PC-3 (cell line): ENCODE measurements at regions not wholly inside any gene's neighbourhood (a gene's known extent, or its start where the extent isn't known, plus 50 kb on each side); places are given as distances from the start of the nearest gene placed in this dataset.

Source experiments
- ATAC-seq: fragments of 200-7000 bp; cut with Tn5 transposase; 2 replicates; pipeline ENCODE4 v1.9.1; 2020; ENCODE audit warnings: mild to moderate bottlenecking, moderate library complexity
- BruUV-seq: library from RNA; stranded (reverse); fragments of 400-500 nt; replicated peaks from 2 replicates; lab custom pipeline; 2021; lab: Mats Ljungman, UMichigan
- CTCF ChIA-PET: fragments of 300-600 bp; sonication (Branson Sonifier 250); formaldehyde crosslinking; loops from one replicate; lab custom pipeline; 2022; ENCODE audit warnings: antibody characterized with exemption; lab: Charles Lee
- POLR2A ChIA-PET: fragments of 300-600 bp; sonication (Branson Sonifier 250); formaldehyde crosslinking; loops from one replicate; lab custom pipeline; 2022; ENCODE audit warnings: antibody characterized with exemption; ENCODE audit not compliant: unreplicated experiment; lab: Charles Lee
- DNase-seq: peaks from one replicate; pipeline ENCODE4 v3.0.0-alpha.2; 2015
- H2AFZ ChIP-seq: fragments of 300-600 bp; sonication (generic); 2 replicates; pipeline ENCODE4 v1.6.0; 2016; ENCODE audit warnings: antibody characterized with exemption, low read length
- H3F3A ChIP-seq: fragments of 300-600 bp; sonication (generic); one replicate; pipeline ENCODE4 v1.6.0; 2017; ENCODE audit warnings: antibody characterized with exemption, low read length, control low read depth, mild to moderate bottlenecking; ENCODE audit not compliant: unreplicated experiment
- H3K27ac ChIP-seq: fragments of 300-600 bp; sonication (generic); 2 replicates; pipeline ENCODE4 v1.5.1; 2016; ENCODE audit warnings: mild to moderate bottlenecking, low read length
- H3K27me3 ChIP-seq: fragments of 300-600 bp; sonication (generic); 2 replicates; pipeline ENCODE4 v1.6.1; 2016; ENCODE audit warnings: low read length, mixed read lengths
- H3K36me3 ChIP-seq: fragments of 300-600 bp; sonication (generic); 2 replicates; pipeline ENCODE4 v1.6.1; 2016; ENCODE audit warnings: low read depth, mixed run types, low read length, mixed read lengths
- H3K4me1 ChIP-seq: fragments of 300-600 bp; sonication (generic); 2 replicates; pipeline ENCODE4 v1.5.1; 2016; ENCODE audit warnings: low read length; ENCODE audit not compliant: insufficient read depth
- H3K4me2 ChIP-seq: fragments of 300-600 bp; sonication (generic); 2 replicates; pipeline ENCODE4 v1.6.0; 2016; ENCODE audit warnings: low read length
- H3K4me3 ChIP-seq: fragments of 300-600 bp; sonication (generic); 2 replicates; pipeline ENCODE4 v1.5.1; 2016; ENCODE audit warnings: mild to moderate bottlenecking, low read length, mixed read lengths
- H3K79me2 ChIP-seq: fragments of 300-600 bp; sonication (generic); 2 replicates; pipeline ENCODE4 v1.6.1; 2017; ENCODE audit warnings: low read length, mixed read lengths
- H3K9ac ChIP-seq: fragments of 300-600 bp; sonication (generic); 2 replicates; pipeline ENCODE4 v1.6.0; 2016; ENCODE audit warnings: mild to moderate bottlenecking, low read length
- H3K9me2 ChIP-seq: fragments of 300-600 bp; sonication (generic); replicated peaks from 2 replicates; pipeline ENCODE4 v1.6.1; 2016; ENCODE audit warnings: mixed run types, low read length, mixed read lengths
- H3K9me3 ChIP-seq: fragments of 300-600 bp; sonication (generic); 2 replicates; pipeline ENCODE4 v1.6.1; 2016; ENCODE audit warnings: low read length, mixed read lengths
- H4K20me1 ChIP-seq: fragments of 300-600 bp; sonication (generic); 2 replicates; pipeline ENCODE4 v1.6.1; 2016; ENCODE audit warnings: low read length, mixed read lengths
- EZH2 ChIP-seq: fragments of 300-600 bp; sonication (generic); IDR thresholded peaks from one replicate; pipeline ENCODE4 v1.6.1; 2017; ENCODE audit warnings: antibody characterized with exemption, mild to moderate bottlenecking, low read length; ENCODE audit not compliant: unreplicated experiment
- EZH2phosphoT487 ChIP-seq: fragments of 300-600 bp; sonication (generic); IDR thresholded peaks from 2 replicates; pipeline ENCODE4 v1.6.1; 2018; ENCODE audit warnings: mild to moderate bottlenecking, antibody characterized with exemption, low read length, borderline replicate concordance
- intact Hi-C: fragments of 100-400 bp; cut with micrococcal nuclease; formaldehyde crosslinking; loops from 2 replicates; pipeline ENCODE4 v1.9.0; 2023
- TF ChIP-seq, protein P1 (sequence below): fragments of 300-600 bp; sonication (generic); conservative IDR thresholded peaks from 2 replicates; pipeline ENCODE4 v1.5.1; 2017; ENCODE audit warnings: antibody characterized with exemption, low read depth, mild to moderate bottlenecking, low read length

DNA sequence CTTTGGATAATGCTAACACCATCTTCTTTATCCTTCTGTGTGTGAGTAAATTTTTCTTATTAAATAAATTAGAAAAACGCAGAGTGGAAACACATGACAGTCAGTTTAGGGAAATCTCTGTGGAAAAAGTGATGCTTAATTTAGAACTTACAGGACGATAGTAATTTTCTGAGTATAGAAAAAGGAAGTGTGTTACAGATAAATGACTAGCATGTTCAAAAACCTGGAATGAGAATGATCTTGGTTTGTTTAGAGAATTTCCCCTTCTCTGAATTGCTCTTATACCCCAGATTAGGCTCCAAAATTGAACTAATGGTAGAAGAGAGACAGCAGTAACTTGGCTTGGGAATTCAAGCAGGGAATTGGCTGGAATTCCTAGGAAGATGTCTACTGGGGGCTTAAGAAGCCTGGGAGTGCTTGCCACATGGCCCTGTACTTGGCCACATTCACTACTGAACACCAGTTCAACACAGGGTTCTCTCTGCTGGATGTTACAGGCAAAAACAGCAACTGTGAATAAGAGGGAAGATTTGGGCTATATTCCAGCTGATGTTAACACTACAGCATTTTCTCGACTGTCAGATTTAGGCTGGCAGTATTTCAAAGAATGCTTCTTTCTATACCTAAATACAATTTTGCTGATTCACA lies 1004.2 kb downstream of the TTLL7 start:
- H3K36me3 ChIP-seq, result no peaks in the 10 kb centered on the region
- intact Hi-C loops, result no loop called here
- no peak overlapping the region for H2AFZ ChIP-seq
- CTCF ChIA-PET, result no interaction called here
- H3K4me1 ChIP-seq, result no peaks in the 10 kb centered on the region
- no peak for ATAC-seq
- BruUV-seq, result no TSS peak
- TF ChIP-seq, protein P1, sequence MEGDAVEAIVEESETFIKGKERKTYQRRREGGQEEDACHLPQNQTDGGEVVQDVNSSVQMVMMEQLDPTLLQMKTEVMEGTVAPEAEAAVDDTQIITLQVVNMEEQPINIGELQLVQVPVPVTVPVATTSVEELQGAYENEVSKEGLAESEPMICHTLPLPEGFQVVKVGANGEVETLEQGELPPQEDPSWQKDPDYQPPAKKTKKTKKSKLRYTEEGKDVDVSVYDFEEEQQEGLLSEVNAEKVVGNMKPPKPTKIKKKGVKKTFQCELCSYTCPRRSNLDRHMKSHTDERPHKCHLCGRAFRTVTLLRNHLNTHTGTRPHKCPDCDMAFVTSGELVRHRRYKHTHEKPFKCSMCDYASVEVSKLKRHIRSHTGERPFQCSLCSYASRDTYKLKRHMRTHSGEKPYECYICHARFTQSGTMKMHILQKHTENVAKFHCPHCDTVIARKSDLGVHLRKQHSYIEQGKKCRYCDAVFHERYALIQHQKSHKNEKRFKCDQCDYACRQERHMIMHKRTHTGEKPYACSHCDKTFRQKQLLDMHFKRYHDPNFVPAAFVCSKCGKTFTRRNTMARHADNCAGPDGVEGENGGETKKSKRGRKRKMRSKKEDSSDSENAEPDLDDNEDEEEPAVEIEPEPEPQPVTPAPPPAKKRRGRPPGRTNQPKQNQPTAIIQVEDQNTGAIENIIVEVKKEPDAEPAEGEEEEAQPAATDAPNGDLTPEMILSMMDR, result no peak
- no peak for TF ChIP-seq EZH2
- TF ChIP-seq EZH2phosphoT487, result no peak
- H3K9me2 ChIP-seq, result no peaks in the 10 kb centered on the region
- no peaks in the 10 kb centered on the region for H3K27me3 ChIP-seq
- H3K9ac ChIP-seq, result no peak overlapping the region
- no peaks in the 10 kb centered on the region for H4K20me1 ChIP-seq
- H3K79me2 ChIP-seq, result no peaks in the 10 kb centered on the region
- POLR2A ChIA-PET, result no interaction called here
- no peak overlapping the region for H3K4me2 ChIP-seq
- H3K9me3 ChIP-seq, result no peaks in the 10 kb centered on the region
- H3F3A ChIP-seq, result no peaks in the 10 kb centered on the region
- no peak overlapping the region for H3K4me3 ChIP-seq
- no peak for DNase-seq
- H3K27ac ChIP-seq, result no peak overlapping the region

DNA sequence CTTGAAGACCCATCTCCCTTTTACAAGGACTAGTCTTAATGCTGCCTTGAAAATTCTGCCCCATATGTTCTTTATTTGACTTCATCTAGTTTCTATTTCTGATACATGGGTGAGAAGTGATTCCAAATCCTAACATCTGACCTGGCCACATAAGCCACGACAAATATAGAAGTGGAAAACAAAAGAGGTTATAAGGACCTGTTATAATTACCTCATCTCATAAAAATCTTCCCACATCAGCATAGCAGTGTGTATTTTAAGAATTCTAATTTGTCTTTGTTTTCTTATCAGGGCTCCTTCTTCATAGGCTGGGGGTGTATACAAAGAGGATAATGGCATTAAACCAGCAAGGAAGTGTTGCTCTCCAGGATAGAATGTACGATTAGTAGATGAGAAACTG lies 1007.4 kb downstream of the TTLL7 start:
- Histone ChIP-seq H3K27me3 (no peaks in the 10 kb centered on the region), H3K79me2 (no peaks in the 10 kb centered on the region), H2AFZ (no peak overlapping the region), H3F3A (no peaks in the 10 kb centered on the region), H3K4me2 (no peak overlapping the region), H3K9me3 (no peaks in the 10 kb centered on the region), H3K27ac (no peak overlapping the region), H3K4me1 (no peaks in the 10 kb centered on the region), H4K20me1 (no peaks in the 10 kb centered on the region), H3K36me3 (no peaks in the 10 kb centered on the region), H3K4me3 (no peak overlapping the region), H3K9me2 (no peaks in the 10 kb centered on the region), H3K9ac (no peak overlapping the region)
- TF ChIP-seq, protein P1, result no peak
- TF ChIP-seq EZH2, result no peak
- TF ChIP-seq EZH2phosphoT487, result no peak
- no TSS peak for BruUV-seq
- DNase-seq (no peak), ATAC-seq (no peak)
- ChIA-PET POLR2A (no interaction called here), CTCF (no interaction called here)
- intact Hi-C loops, result no loop called here

DNA sequence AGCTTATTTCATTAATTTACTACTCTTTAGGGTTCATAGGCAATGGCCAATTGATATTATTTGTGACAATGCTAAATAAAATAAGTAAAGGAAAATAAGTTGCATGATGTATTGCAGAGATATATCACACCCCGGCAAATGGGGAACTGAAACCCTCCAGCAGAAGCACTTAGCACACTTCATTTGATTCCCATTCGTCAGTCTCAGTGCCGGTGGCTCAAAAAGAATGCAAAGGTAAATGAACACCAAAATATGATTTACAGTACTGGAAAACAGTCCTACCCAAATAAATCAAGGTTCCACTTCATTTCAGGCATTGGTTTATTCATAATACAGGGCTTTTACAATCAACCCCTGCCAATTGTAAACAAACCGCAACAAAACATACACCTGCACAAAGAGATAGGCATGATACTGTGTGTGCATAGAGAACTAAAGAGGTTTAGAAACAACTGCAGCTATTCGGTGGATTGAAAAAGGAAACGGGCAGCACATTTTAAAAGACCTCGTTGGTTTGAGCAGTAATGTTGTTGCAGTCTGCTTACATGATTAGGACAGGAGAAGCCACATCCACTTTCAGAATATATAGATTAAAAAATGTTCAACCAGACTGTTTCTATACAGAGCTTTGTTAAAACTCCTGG lies 1019.2 kb downstream of the TTLL7 start:
- POLR2A ChIA-PET, result no interaction called here

More for the DNA sequence above, 1019.2 kb downstream of the TTLL7 start:
- Histone ChIP-seq H3F3A (no peaks in the 10 kb centered on the region), H2AFZ (no peak overlapping the region), H3K4me2 (no peak overlapping the region), H3K79me2 (no peaks in the 10 kb centered on the region), H3K27me3 (no peaks in the 10 kb centered on the region), H3K9ac (no peak overlapping the region), H3K9me3 (no peaks in the 10 kb centered on the region), H3K4me3 (no peak overlapping the region), H3K36me3 (no peaks in the 10 kb centered on the region), H3K4me1 (no peaks in the 10 kb centered on the region), H3K9me2 (no peaks in the 10 kb centered on the region), H3K27ac (no peak overlapping the region), H4K20me1 (no peaks in the 10 kb centered on the region)
- no peak for ATAC-seq
- TF ChIP-seq EZH2phosphoT487 (no peak), EZH2 (no peak)
- TF ChIP-seq, protein P1, result no peak
- DNase-seq, result no peak
- no TSS peak for BruUV-seq
- intact Hi-C loops, result no loop called here
- CTCF ChIA-PET, result no interaction called here
